Activated T-cell treated with anti-CD3 and anti-CD28 coated beads, Interleukin-2, amount 50 U/mL, for 24 hours (primary cell): ENCODE measurements at regions not wholly inside any gene's neighbourhood (a gene's known extent, or its start where the extent isn't known, plus 50 kb on each side); places are given as distances from the start of the nearest gene placed in this dataset.

Experiments used
- DNase-seq: peaks from one replicate; pipeline ENCODE4 v3.0.0-alpha.2; 2020
- H3K27ac Mint-ChIP-seq: 2 replicates; pipeline ENCODE4 v1.8.0; 2020; ENCODE audit warnings: mild to moderate bottlenecking, mixed read lengths
- H3K27me3 Mint-ChIP-seq: 2 replicates; pipeline ENCODE4 v1.8.0; 2020; ENCODE audit warnings: mixed read lengths
- H3K36me3 Mint-ChIP-seq: 2 replicates; pipeline ENCODE4 v1.8.0; 2020; ENCODE audit warnings: low read depth, mixed read lengths
- H3K4me1 Mint-ChIP-seq: 2 replicates; pipeline ENCODE4 v1.8.0; 2020; ENCODE audit warnings: low read depth, mixed read lengths
- H3K4me3 Mint-ChIP-seq: 2 replicates; pipeline ENCODE4 v1.8.0; 2020; ENCODE audit warnings: mild to moderate bottlenecking, moderate library complexity, mixed read lengths
- H3K9me3 Mint-ChIP-seq: 2 replicates; pipeline ENCODE4 v1.8.0; 2020; ENCODE audit warnings: mixed read lengths

DNA sequence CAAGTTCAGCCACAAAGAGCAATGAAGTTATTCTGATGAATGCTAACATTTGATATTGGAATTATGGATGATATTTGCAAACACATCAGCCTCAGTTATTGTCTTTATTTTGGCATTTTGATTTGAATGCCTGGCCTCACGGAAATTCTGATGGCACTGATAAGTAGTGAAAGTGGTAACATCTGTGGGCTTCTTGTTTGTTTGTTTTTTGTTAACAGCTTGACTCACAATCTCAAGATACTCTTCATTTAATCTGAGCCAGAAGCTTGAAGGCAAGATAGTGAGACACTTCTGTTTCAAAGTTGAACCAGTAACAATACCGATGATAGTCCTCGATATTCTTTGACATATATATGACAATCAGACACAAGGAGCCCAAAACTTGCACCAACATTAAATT, 182.9 kb upstream of the NFIA start:
- Mint-ChIP-seq H3K27ac (no peak overlapping the region), H3K27me3 (peaks cover 19% of the 10 kb centered on the region), H3K36me3 (no peaks in the 10 kb centered on the region), H3K4me1 (peaks cover 10% of the 10 kb centered on the region), H3K9me3 (no peaks in the 10 kb centered on the region), H3K4me3 (no peak overlapping the region)
- DNase-seq, result no peak

DNA sequence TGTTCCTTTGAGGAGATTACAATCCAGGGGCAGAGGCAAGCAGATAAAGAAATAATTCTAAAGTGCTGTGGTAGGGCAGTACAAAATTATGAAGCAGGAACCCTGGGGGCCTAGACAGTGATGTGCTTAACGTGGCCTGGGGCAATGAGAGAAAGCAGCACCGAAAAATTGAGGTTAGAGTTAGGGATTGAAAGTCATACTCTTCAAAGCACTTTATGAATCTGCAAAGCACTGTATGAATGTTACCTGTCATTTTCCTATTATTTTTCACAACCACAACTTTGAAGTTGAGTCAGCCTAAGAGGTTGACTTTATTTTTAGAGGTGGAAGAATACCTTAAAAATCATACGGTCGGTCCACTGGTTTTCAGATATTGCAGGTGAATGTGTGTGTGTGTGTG, 183.4 kb upstream of the NFIA start:
- no peak for DNase-seq
- H3K4me3 Mint-ChIP-seq, result no peak overlapping the region
- H3K27me3 Mint-ChIP-seq, result peaks cover 19% of the 10 kb centered on the region
- no peaks in the 10 kb centered on the region for H3K36me3 Mint-ChIP-seq
- H3K9me3 Mint-ChIP-seq, result no peaks in the 10 kb centered on the region
- peaks cover 10% of the 10 kb centered on the region for H3K4me1 Mint-ChIP-seq
- no peak overlapping the region for H3K27ac Mint-ChIP-seq

- Mint-ChIP-seq H3K36me3 (no peaks in the 10 kb centered on the region), H3K27me3 (peaks cover 21% of the 10 kb centered on the region), H3K27ac (no peak overlapping the region)
These were observed 183.9 kb upstream of the NFIA start for GRCh38 chr1:60898413-60898812.

GRCh38 chr1:60896701-60897363, 185.5 kb upstream of the NFIA start:
- H3K27ac Mint-ChIP-seq, result no peak overlapping the region
- H3K27me3 Mint-ChIP-seq, result peaks cover 27% of the 10 kb centered on the region
- H3K4me1 Mint-ChIP-seq, result peaks cover 10% of the 10 kb centered on the region
- no peaks in the 10 kb centered on the region for H3K9me3 Mint-ChIP-seq
- H3K4me3 Mint-ChIP-seq, result no peak overlapping the region
- H3K36me3 Mint-ChIP-seq, result no peaks in the 10 kb centered on the region
- DNase-seq, result no peak

More at GRCh38 chr1:60898413-60898812, 183.9 kb upstream of the NFIA start:
- Mint-ChIP-seq H3K4me1 (peaks cover 10% of the 10 kb centered on the region), H3K4me3 (no peak overlapping the region), H3K9me3 (no peaks in the 10 kb centered on the region)
- DNase-seq, result no peak

- H3K9me3 Mint-ChIP-seq, result no peaks in the 10 kb centered on the region
- H3K4me1 Mint-ChIP-seq, result peaks cover 10% of the 10 kb centered on the region
- H3K27ac Mint-ChIP-seq, result no peak overlapping the region
- peaks cover 22% of the 10 kb centered on the region for H3K27me3 Mint-ChIP-seq
- no peaks in the 10 kb centered on the region for H3K36me3 Mint-ChIP-seq
- no peak for DNase-seq
- H3K4me3 Mint-ChIP-seq, result no peak overlapping the region
These were observed 186.7 kb upstream of the NFIA start for GRCh38 chr1:60895701-60896100.

DNA sequence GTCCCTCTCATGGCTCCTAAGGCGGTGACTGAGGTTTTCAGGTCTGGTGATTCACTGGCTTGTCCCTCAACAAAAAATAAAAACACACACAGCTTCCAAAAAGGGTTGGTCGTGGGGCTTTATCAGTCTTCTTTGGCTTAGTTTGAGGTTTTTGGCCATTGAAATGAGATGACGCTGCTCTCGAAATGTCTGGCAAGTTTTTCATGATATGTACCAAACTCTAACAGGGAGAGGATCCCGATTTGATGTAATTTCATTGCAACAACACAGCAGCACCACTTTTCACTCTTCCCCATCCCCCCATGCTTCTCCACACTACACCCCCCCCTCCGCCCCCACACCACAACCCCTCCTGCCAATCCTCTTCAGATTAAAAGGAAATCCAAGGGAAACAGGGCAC, 187.1 kb upstream of the NFIA start:
- peaks cover 22% of the 10 kb centered on the region for H3K27me3 Mint-ChIP-seq
- H3K27ac Mint-ChIP-seq, result no peak overlapping the region

GRCh38 chr1:60894741-60895140, 187.6 kb upstream of the NFIA start:
- H3K27ac Mint-ChIP-seq, result no peak overlapping the region
- H3K36me3 Mint-ChIP-seq, result no peaks in the 10 kb centered on the region
- peaks cover 10% of the 10 kb centered on the region for H3K4me1 Mint-ChIP-seq
- H3K4me3 Mint-ChIP-seq, result no peak overlapping the region
- peaks cover 20% of the 10 kb centered on the region for H3K27me3 Mint-ChIP-seq
- DNase-seq, result no peak
- no peaks in the 10 kb centered on the region for H3K9me3 Mint-ChIP-seq

More for the DNA sequence above, 187.1 kb upstream of the NFIA start:
- no peaks in the 10 kb centered on the region for H3K36me3 Mint-ChIP-seq
- no peaks in the 10 kb centered on the region for H3K9me3 Mint-ChIP-seq
- H3K4me3 Mint-ChIP-seq, result no peak overlapping the region
- H3K4me1 Mint-ChIP-seq, result peaks cover 10% of the 10 kb centered on the region
- DNase-seq, result no peak

GRCh38 chr1:60894130-60894529, 188.2 kb upstream of the NFIA start:
- no peak for DNase-seq
- no peak overlapping the region for H3K4me3 Mint-ChIP-seq
- H3K27me3 Mint-ChIP-seq, result peaks cover 16% of the 10 kb centered on the region
- H3K36me3 Mint-ChIP-seq, result no peaks in the 10 kb centered on the region
- no peaks in the 10 kb centered on the region for H3K9me3 Mint-ChIP-seq
- H3K4me1 Mint-ChIP-seq, result peaks cover 6% of the 10 kb centered on the region
- no peak overlapping the region for H3K27ac Mint-ChIP-seq

- no peak overlapping the region for H3K27ac Mint-ChIP-seq
- H3K36me3 Mint-ChIP-seq, result no peaks in the 10 kb centered on the region
- H3K27me3 Mint-ChIP-seq, result peaks cover 15% of the 10 kb centered on the region
- H3K4me1 Mint-ChIP-seq, result peaks cover 1% of the 10 kb centered on the region
- no peak overlapping the region for H3K4me3 Mint-ChIP-seq
- H3K9me3 Mint-ChIP-seq, result no peaks in the 10 kb centered on the region
- DNase-seq, result no peak
These were observed 189.0 kb upstream of the NFIA start for GRCh38 chr1:60893136-60893930.

DNA sequence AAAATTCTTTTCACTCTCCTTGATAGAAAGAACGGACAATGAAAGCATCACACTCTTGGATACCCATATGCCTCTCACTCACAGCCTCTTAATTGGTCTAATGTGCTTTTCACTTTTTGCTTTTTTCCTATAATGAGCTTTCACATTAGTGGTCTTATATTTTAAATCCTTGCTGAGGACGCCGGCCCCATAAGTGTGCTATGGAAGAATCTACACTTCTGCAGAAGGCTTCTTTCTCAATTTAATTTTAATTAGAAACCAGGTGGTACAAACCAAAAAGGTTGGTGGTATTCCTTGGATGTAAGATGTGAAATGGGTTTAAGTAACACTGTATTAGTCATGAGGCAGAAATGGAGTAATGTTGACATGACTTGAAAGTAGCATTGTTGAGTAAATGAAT, 190.6 kb upstream of the NFIA start:
- Mint-ChIP-seq H3K36me3 (no peaks in the 10 kb centered on the region), H3K27ac (no peak overlapping the region), H3K27me3 (peaks cover 8% of the 10 kb centered on the region), H3K9me3 (no peaks in the 10 kb centered on the region), H3K4me1 (no peaks in the 10 kb centered on the region), H3K4me3 (no peak overlapping the region)
- no peak for DNase-seq

GRCh38 chr1:60891281-60891680, 191.1 kb upstream of the NFIA start:
- no peak overlapping the region for H3K27ac Mint-ChIP-seq
- no peaks in the 10 kb centered on the region for H3K9me3 Mint-ChIP-seq
- no peaks in the 10 kb centered on the region for H3K36me3 Mint-ChIP-seq
- no peak overlapping the region for H3K4me3 Mint-ChIP-seq
- no peaks in the 10 kb centered on the region for H3K4me1 Mint-ChIP-seq
- DNase-seq, result no peak
- H3K27me3 Mint-ChIP-seq, result peaks cover 10% of the 10 kb centered on the region

GRCh38 chr1:60890664-60891063, 191.7 kb upstream of the NFIA start:
- no peaks in the 10 kb centered on the region for H3K9me3 Mint-ChIP-seq
- DNase-seq, result no peak
- H3K27me3 Mint-ChIP-seq, result peaks cover 11% of the 10 kb centered on the region
- H3K4me3 Mint-ChIP-seq, result no peak overlapping the region
- H3K27ac Mint-ChIP-seq, result no peak overlapping the region
- no peaks in the 10 kb centered on the region for H3K4me1 Mint-ChIP-seq
- no peaks in the 10 kb centered on the region for H3K36me3 Mint-ChIP-seq

DNA sequence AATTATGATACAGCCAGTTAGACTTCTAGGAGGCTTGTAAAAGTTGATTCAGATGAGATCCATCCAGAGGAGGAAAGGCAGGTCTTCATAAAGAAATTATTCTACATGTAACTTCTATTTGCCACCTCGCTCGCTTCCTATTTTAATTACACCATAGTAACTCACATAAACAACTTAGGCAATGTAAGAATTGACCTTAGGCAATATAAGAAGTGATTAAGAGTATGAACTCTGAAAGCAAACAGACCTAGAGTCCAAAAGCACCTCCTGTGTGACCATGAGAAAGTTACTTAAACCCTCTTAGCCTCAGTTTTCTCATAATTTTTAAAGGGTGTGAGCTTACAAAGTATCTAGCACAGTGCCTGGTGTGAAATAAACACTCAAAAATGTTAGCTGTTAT, 192.7 kb upstream of the NFIA start:
- no peaks in the 10 kb centered on the region for H3K9me3 Mint-ChIP-seq
- H3K4me1 Mint-ChIP-seq, result no peaks in the 10 kb centered on the region
- H3K4me3 Mint-ChIP-seq, result no peak overlapping the region
- DNase-seq, result no peak
- no peak overlapping the region for H3K27ac Mint-ChIP-seq
- no peaks in the 10 kb centered on the region for H3K36me3 Mint-ChIP-seq
- H3K27me3 Mint-ChIP-seq, result peaks cover 15% of the 10 kb centered on the region

DNA sequence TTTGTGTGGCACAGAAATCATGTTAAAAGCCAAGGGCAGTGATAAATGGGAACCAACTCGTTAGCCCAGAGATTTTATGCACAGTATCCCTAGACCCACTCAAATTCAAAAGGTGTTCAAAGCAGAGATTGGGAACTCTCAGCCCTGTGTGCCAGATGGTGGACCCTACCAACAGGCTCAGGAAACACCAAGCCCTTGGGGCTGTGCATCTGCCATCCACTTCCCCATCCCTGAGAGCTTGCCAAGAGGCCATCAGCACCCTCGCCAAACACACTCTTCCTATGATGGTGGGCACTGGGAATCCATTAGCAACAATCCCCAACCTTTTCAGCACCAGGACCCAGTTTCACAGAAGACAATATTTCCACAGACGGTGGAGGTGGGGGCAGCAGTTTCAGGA, 194.2 kb upstream of the NFIA start:
- no peak overlapping the region for H3K4me3 Mint-ChIP-seq
- H3K9me3 Mint-ChIP-seq, result no peaks in the 10 kb centered on the region
- H3K27ac Mint-ChIP-seq, result no peak overlapping the region
- H3K27me3 Mint-ChIP-seq, result peaks cover 14% of the 10 kb centered on the region
- no peaks in the 10 kb centered on the region for H3K36me3 Mint-ChIP-seq
- no peak for DNase-seq
- no peaks in the 10 kb centered on the region for H3K4me1 Mint-ChIP-seq

- Mint-ChIP-seq H3K27ac (no peak overlapping the region), H3K4me1 (no peaks in the 10 kb centered on the region), H3K36me3 (no peaks in the 10 kb centered on the region), H3K4me3 (no peak overlapping the region), H3K9me3 (no peaks in the 10 kb centered on the region), H3K27me3 (peaks cover 10% of the 10 kb centered on the region)
- DNase-seq, result no peak
These were observed 195.5 kb upstream of the NFIA start for GRCh38 chr1:60886793-60887331.
